ENCODE measurements at regions not wholly inside any gene's neighbourhood (a gene's known extent, or its start where the extent isn't known, plus 50 kb on each side); places are given as distances from the start of the nearest gene placed in this dataset.

GRCh38 chr20:24337069-24337468 is 132.4 kb upstream of the SYNDIG1 start:
- peak; percentile 44 for DNase-seq (ENCODE audit: low read depth, low spot score)

DNA sequence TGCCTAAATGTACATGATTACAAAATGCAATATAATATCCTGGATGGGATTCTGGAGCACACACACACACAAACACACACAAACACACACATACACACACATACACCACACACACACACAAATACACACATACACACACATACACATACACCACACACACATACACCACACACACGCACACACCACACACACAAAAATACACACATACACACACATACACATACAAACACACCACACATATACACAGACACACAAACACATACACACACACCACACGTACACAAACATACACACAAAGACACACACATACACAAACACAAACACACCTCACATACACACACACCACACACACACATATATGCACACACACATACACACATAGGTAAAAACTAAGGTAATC is 134.6 kb upstream of the SYNDIG1 start:
- no peak for DNase-seq (ENCODE audit: low read depth, low spot score)

DNA sequence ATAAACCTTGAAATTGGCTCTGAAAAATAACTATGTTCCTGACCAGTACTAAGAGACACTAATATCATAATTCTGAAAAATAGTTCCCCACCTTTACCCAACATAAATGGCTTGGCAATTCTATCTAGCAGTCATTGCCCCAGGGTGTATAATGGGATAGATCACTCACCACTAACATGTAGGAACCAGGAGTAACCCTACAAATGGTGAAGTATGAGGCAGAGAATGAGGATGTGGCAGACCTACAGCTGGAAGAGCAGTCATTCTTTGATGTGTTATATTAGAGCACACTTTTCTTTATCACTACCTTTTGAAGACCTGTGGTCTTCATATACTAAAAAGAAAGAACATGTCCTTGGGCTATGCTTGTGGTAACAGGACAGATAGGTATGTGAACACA is 136.5 kb upstream of the SYNDIG1 start:
- no peak for DNase-seq (ENCODE audit: low read depth, low spot score)

DNA sequence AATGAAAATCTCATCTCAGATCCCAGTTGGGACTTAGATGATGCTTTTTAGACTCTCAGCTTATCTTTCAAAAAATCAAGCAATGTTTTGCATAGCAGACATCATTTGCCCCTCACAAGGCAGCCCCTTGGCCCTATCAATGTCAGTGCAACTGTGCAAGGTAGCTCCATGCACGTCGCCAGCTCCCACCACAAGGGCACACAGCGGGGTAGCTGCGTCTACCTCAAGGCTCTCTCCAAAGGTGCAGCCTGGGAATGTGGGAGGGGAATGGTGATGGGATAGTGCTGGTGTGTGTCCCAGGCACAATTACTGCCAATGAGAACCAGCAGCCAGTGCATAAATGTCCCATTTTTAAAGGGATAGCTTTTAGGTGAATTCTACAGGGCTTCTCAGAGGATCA is 137.5 kb upstream of the SYNDIG1 start:
- DNase-seq (ENCODE audit: low read depth, low spot score), result no peak

GRCh38 chr20:24328901-24329300 is 140.5 kb upstream of the SYNDIG1 start:
- DNase-seq (ENCODE audit: low read depth, low spot score), result peak; percentile 19

DNA sequence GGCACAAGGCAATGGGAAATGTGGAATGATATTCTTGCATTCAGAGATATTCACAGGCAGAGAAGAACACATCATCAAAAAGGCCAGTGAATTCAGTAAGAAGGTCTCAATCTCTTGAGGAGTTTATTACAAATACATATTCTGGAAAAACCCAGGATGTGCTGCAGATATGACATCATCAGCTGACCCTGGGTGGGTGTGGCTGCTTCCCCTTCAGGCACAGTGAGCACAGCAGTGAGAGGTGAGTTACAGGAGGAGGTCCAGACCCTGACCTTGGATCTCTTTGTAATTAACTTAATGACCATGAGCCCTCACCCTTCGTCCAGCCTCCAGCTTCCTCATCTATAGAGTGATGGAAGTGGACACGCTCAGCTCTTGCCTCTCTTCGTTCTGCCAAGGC is 147.5 kb upstream of the SYNDIG1 start:
- no peak for DNase-seq (ENCODE audit: low read depth, low spot score)

- no peak for DNase-seq (ENCODE audit: low read depth, low spot score)
Observed at GRCh38 chr20:24318569-24319352, 150.7 kb upstream of the SYNDIG1 start.

- DNase-seq (ENCODE audit: low read depth, low spot score), result no peak
Observed at GRCh38 chr20:24317224-24317623, 152.2 kb upstream of the SYNDIG1 start.

- peak; percentile 5 for DNase-seq (ENCODE audit: low read depth, low spot score)
Observed at GRCh38 chr20:24316731-24317130, 152.7 kb upstream of the SYNDIG1 start.

DNA sequence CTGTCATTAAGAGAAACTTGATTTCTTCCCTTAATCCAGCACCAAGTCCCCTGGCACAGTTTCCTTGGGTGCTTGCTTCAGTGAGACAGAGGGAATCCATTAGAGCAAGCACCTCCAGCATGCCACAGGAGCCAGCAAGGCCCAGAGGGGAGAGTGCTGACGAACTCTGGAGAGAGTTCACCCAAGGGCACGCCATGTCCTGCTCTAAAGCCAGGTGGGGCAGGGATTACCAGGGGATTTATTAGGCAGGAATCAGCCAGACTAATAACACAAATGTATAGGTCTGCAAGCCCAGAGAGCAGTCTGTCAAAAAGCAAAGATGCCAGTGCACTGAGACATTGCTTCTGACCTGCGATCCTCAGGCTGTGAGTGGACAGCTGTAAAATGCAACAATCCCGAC is 155.4 kb upstream of the SYNDIG1 start:
- no peak for DNase-seq (ENCODE audit: low read depth, low spot score)

GRCh38 chr20:24309596-24309995 is 159.8 kb upstream of the SYNDIG1 start:
- no peak for DNase-seq (ENCODE audit: low read depth, low spot score)

GRCh38 chr20:24305371-24305770 is 164.1 kb upstream of the SYNDIG1 start:
- no peak for DNase-seq (ENCODE audit: low read depth, low spot score)

GRCh38 chr20:24304291-24304690 is 165.1 kb upstream of the SYNDIG1 start:
- no peak for DNase-seq (ENCODE audit: low read depth, low spot score)

DNA sequence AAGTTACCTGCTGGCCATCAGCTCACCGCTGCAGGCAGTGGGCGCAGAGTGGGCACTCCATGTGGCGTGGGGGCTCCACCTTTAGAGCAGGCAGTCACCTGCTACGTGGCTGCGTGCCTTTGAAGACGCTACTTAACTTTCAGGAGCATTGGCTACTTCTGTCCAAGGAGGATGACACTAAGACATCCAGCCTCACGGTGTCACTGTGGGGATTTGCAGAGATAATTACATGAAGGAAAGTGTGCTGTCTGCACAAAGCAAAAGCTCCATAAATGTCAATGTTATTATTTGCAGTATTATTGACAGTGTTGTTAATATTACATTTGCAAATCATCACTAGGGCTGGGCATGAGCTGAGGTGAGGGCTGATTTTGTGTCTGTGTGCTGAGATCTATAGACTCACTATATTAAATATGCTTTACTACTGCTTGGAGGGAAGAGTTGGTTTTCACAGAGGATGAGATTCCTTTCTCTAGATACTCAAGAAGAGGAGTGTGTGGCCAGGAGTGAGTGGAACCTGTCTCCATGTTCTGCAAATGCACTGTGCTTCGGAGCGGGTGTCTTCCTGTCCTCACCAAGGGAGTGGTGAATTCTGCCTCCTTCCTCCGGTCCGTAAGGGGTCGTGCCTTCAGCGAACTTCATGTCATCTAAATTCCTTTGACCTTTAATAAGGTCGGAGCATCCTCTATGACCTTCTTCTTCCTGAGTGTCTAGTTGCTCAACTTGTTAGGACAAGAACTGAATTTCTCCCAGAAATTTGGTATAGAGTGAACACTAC is 165.8 kb upstream of the SYNDIG1 start:
- no peak for DNase-seq (ENCODE audit: low read depth, low spot score)

- DNase-seq (ENCODE audit: low read depth, low spot score), result no peak
Observed at GRCh38 chr20:24297993-24298392, 171.4 kb upstream of the SYNDIG1 start.

DNA sequence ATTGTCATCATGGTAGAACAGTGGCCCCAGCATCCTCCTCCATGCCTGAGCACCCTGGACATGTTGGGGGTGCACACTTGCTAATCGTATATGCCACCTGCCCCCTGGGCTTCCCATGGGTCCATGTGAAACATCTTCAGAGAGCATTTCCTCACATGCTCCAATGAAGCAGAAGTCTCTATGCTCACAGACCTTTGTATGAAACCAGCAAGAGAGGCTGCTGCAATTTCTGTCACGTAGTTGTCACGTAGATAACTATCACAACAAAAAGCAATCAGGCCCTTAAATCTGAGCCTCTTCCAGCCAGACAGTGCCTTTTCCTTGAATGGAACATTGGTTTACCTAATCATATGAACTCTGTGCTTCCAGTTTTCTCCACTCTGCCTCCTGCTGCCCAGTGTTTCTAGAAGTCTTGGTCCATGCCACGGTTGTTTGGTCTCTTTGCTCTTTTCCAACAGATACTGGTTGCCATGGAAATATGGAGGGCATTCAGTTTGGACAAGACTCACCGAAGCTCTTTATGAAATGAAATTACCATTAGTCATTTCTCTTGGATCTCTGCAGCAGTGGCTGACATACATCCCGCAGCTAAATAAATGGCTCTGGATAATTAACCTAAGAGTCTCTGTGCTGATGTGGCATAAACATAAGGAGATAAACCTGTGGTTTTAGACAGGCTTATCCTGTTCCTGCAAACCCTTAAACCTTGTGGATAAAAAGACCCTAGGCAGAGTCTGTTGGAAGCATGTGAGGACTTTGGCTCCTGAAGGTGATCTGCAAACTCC is 172.8 kb upstream of the SYNDIG1 start:
- DNase-seq (ENCODE audit: low read depth, low spot score), result no peak

GRCh38 chr20:24291014-24291413 is 178.4 kb upstream of the SYNDIG1 start:
- no peak for DNase-seq (ENCODE audit: low read depth, low spot score)

DNA sequence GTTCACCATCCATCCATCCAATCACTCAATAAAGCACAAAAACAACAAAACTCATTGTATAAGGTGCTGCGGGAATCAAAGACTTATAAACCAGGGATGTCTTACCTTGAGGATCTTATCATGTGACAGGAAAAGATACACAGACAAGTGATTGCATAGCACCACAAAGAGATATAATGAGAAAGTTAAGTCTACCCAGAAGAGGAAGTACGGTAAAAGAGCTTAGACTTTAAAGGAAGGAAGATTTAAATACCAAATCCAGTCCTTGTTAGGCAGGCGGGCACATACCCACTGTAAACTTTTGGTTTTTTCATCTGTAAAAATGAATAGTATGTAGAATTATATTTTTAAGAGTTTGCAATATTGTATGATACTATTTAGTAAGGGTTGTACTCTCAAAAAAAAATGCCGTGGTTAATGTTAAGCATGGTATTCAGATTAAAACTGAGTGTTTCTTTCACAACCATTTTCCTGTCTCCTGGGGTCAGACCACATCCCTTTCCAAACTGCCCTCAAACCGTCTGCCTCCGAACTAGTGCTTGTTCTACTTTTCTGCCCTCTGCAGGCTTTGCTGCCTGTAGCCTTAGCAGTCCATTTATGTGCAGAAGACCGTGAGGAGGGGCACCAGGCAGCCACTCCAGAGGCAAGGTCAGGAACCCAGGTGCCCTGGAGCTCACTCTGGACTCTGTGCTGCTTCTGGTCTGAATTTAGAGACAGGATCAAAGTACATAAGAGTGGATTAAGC is 179.5 kb upstream of the SYNDIG1 start:
- no peak for DNase-seq (ENCODE audit: low read depth, low spot score)

DNA sequence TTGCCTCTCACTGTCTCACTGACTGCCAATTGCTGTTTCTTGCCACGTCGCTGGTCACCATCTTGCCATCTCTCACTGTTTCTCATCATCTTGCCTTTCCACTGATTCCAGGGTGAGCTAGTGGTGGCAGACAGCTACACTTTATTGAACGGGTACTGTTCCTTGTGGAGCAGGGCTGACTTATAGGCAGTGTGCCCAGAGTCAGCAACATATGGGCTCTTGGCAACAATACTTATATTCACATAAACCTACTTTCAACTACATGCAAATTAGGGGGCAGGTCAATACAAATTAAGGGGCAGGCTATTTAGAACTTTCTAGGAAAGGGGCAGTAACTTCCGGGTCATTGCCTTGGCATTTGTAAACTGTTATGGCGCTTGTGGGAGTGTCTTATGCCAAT is 186.2 kb upstream of the SYNDIG1 start:
- no peak for DNase-seq (ENCODE audit: low read depth, low spot score)

DNA sequence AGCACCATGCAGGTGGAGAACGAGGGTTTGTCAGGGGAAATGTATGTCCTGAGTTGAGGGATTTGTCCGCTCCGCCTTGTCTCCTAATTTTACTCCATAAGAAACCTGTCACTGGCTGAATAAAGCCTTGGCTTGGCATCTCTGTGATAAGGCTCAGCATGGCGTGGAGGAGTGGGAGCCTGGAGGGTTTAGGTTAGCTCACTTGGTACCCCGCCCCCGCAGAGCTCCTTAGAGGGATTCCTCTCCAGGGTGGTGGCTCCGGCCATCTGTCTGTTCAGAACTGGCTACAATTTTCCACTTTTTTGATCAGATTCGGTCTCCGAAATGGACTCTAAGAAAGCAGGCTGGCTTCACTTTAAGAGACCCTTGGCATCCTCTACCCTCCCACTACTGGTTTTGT is 192.2 kb upstream of the SYNDIG1 start:
- no peak for DNase-seq (ENCODE audit: low read depth, low spot score)

GRCh38 chr20:24275946-24276705 is 193.3 kb upstream of the SYNDIG1 start:
- no peak for DNase-seq (ENCODE audit: low read depth, low spot score)

Measured in astrocyte of the hippocampus (primary cell).